Activated T-helper 2 cell treated with anti-CD3 and anti-CD28 coated beads, Interferon-gamma antibody, Interleukin-2, Interleukin-4, amounts not matched to agents 10 μg/mL and 5 μg/mL and 100 μg/mL, durations not matched to agents 14 hours and 24 hours and 36 hours (primary cell): ENCODE measurements at regions not wholly inside any gene's neighbourhood (a gene's known extent, or its start where the extent isn't known, plus 50 kb on each side); places are given as distances from the start of the nearest gene placed in this dataset.

Experiments
- DNase-seq: peaks from one replicate; pipeline ENCODE4 v3.0.0; 2021; ENCODE audit warnings: low spot score
- H3K27ac Mint-ChIP-seq: one replicate; pipeline ENCODE4 v1.8.0; 2021; ENCODE audit warnings: mixed read lengths
- H3K27me3 Mint-ChIP-seq: one replicate; pipeline ENCODE4 v1.8.0; 2021; ENCODE audit warnings: low read depth, mixed read lengths
- H3K36me3 Mint-ChIP-seq: one replicate; pipeline ENCODE4 v1.8.0; 2021; ENCODE audit warnings: low read depth, mixed read lengths
- H3K4me1 Mint-ChIP-seq: one replicate; pipeline ENCODE4 v1.8.0; 2021; ENCODE audit warnings: low read depth, mixed read lengths
- H3K4me3 Mint-ChIP-seq: one replicate; pipeline ENCODE4 v1.8.0; 2021; ENCODE audit warnings: low read depth, mild to moderate bottlenecking, moderate library complexity, mixed read lengths
- H3K9me3 Mint-ChIP-seq: one replicate; pipeline ENCODE4 v1.8.0; 2021; ENCODE audit warnings: mixed read lengths
- intact Hi-C: fragments of 100-400 bp; cut with micrococcal nuclease; formaldehyde crosslinking; loops from one replicate; pipeline ENCODE4 v1.15.1; 2023

GRCh38 chr5:88666761-88667495 is 216.1 kb downstream of the MEF2C start:
- intact Hi-C loops, result loop anchor here (1.0 to 10.0 kb wide), 4 partner anchors 8 to 526 kb away; partner anchors contain the start of gene TMEM161B
- DNase-seq, result no peak

GRCh38 chr5:88665750-88666215 is 217.2 kb downstream of the MEF2C start:
- intact Hi-C loops, result loop anchor here (1.0 to 10.0 kb wide), 4 partner anchors 10 to 525 kb away; partner anchors contain the start of gene TMEM161B
- Mint-ChIP-seq H3K9me3 (no peaks in the 10 kb centered on the region), H3K27ac (no peak overlapping the region), H3K27me3 (peaks cover 83% of the 10 kb centered on the region), H3K4me3 (peak overlapping the region; percentile 57), H3K4me1 (peaks cover 34% of the 10 kb centered on the region), H3K36me3 (no peaks in the 10 kb centered on the region)
- DNase-seq, result no peak

More at GRCh38 chr5:88666761-88667495, 216.1 kb downstream of the MEF2C start:
- H3K4me1 Mint-ChIP-seq, result peaks cover 28% of the 10 kb centered on the region
- peaks cover 80% of the 10 kb centered on the region for H3K27me3 Mint-ChIP-seq
- no peaks in the 10 kb centered on the region for H3K9me3 Mint-ChIP-seq
- no peak overlapping the region for H3K27ac Mint-ChIP-seq
- H3K4me3 Mint-ChIP-seq, result peak overlapping the region; percentile 78
- H3K36me3 Mint-ChIP-seq, result no peaks in the 10 kb centered on the region

GRCh38 chr5:88664645-88665044 is 218.3 kb downstream of the MEF2C start:
- H3K36me3 Mint-ChIP-seq, result peaks cover 3% of the 10 kb centered on the region
- peaks cover 39% of the 10 kb centered on the region for H3K4me1 Mint-ChIP-seq
- no peaks in the 10 kb centered on the region for H3K9me3 Mint-ChIP-seq
- H3K27me3 Mint-ChIP-seq, result peaks cover 79% of the 10 kb centered on the region
- intact Hi-C loops, result loop anchor here (10.0 kb wide), 1 partner anchor 400 kb away; the partner anchor contains the start of gene TMEM161B
- no peak overlapping the region for H3K27ac Mint-ChIP-seq
- no peak for DNase-seq
- H3K4me3 Mint-ChIP-seq, result no peak overlapping the region

- H3K4me3 Mint-ChIP-seq, result no peak overlapping the region
- intact Hi-C loops, result loop anchor here (10.0 kb wide), 1 partner anchor 399 kb away; the partner anchor contains the start of gene TMEM161B
- H3K27ac Mint-ChIP-seq, result no peak overlapping the region
- peaks cover 3% of the 10 kb centered on the region for H3K36me3 Mint-ChIP-seq
- H3K9me3 Mint-ChIP-seq, result no peaks in the 10 kb centered on the region
- peaks cover 39% of the 10 kb centered on the region for H3K4me1 Mint-ChIP-seq
- peaks cover 75% of the 10 kb centered on the region for H3K27me3 Mint-ChIP-seq
- DNase-seq, result no peak
Measured at GRCh38 chr5:88663793-88664216, 219.2 kb downstream of the MEF2C start.

GRCh38 chr5:88662846-88663245 is 220.1 kb downstream of the MEF2C start:
- no peak overlapping the region for H3K4me3 Mint-ChIP-seq
- H3K27me3 Mint-ChIP-seq, result peaks cover 71% of the 10 kb centered on the region
- intact Hi-C loops, result loop anchor here (10.0 kb wide), 1 partner anchor 398 kb away; the partner anchor contains the start of gene TMEM161B
- no peak for DNase-seq
- no peaks in the 10 kb centered on the region for H3K9me3 Mint-ChIP-seq
- no peak overlapping the region for H3K27ac Mint-ChIP-seq
- peaks cover 3% of the 10 kb centered on the region for H3K36me3 Mint-ChIP-seq
- peaks cover 37% of the 10 kb centered on the region for H3K4me1 Mint-ChIP-seq

- Mint-ChIP-seq H3K9me3 (no peaks in the 10 kb centered on the region), H3K4me1 (peaks cover 27% of the 10 kb centered on the region), H3K36me3 (peaks cover 3% of the 10 kb centered on the region), H3K27me3 (peaks cover 61% of the 10 kb centered on the region), H3K27ac (no peak overlapping the region), H3K4me3 (peak overlapping the region; percentile 70)
- intact Hi-C loops, result loop anchor here (1.0 to 10.0 kb wide), 3 partner anchors 13 to 397 kb away; partner anchors contain the start of gene TMEM161B
- DNase-seq, result no peak
Measured at GRCh38 chr5:88661806-88662207, 221.2 kb downstream of the MEF2C start.

- no peak overlapping the region for H3K27ac Mint-ChIP-seq
- intact Hi-C loops, result loop anchor here (1.0 to 10.0 kb wide), 3 partner anchors 14 to 396 kb away; partner anchors contain the start of gene TMEM161B
Measured at GRCh38 chr5:88660947-88661805, 221.8 kb downstream of the MEF2C start.

GRCh38 chr5:88660264-88660946 is 222.6 kb downstream of the MEF2C start:
- no peak for DNase-seq
- H3K4me1 Mint-ChIP-seq, result peaks cover 15% of the 10 kb centered on the region
- peak overlapping the region; percentile 52 for H3K4me3 Mint-ChIP-seq
- H3K27ac Mint-ChIP-seq, result no peak overlapping the region
- intact Hi-C loops, result loop anchor here (2.0 to 10.0 kb wide), 2 partner anchors 14 to 396 kb away; partner anchors contain the start of gene TMEM161B
- H3K9me3 Mint-ChIP-seq, result no peaks in the 10 kb centered on the region
- peaks cover 55% of the 10 kb centered on the region for H3K27me3 Mint-ChIP-seq
- peaks cover 3% of the 10 kb centered on the region for H3K36me3 Mint-ChIP-seq

More at GRCh38 chr5:88660947-88661805, 221.8 kb downstream of the MEF2C start:
- DNase-seq, result peak; percentile 43
- Mint-ChIP-seq H3K9me3 (no peaks in the 10 kb centered on the region), H3K36me3 (peaks cover 3% of the 10 kb centered on the region), H3K4me1 (peaks cover 21% of the 10 kb centered on the region), H3K4me3 (peak overlapping the region; percentile 70), H3K27me3 (peaks cover 60% of the 10 kb centered on the region)

- intact Hi-C loops, result loop anchor here (2.0 to 10.0 kb wide), 3 partner anchors 15 to 395 kb away; partner anchors contain the start of gene TMEM161B
Measured at GRCh38 chr5:88659529-88660263, 223.3 kb downstream of the MEF2C start.

GRCh38 chr5:88658886-88659285 is 224.1 kb downstream of the MEF2C start:
- Mint-ChIP-seq H3K27me3 (peaks cover 45% of the 10 kb centered on the region), H3K4me3 (no peak overlapping the region), H3K4me1 (peaks cover 12% of the 10 kb centered on the region), H3K36me3 (peaks cover 3% of the 10 kb centered on the region), H3K9me3 (no peaks in the 10 kb centered on the region), H3K27ac (no peak overlapping the region)
- intact Hi-C loops, result loop anchor here (5.0 kb wide), 1 partner anchor 33 kb away; no protein-coding TSS in a partner anchor
- no peak for DNase-seq

More at GRCh38 chr5:88659529-88660263, 223.3 kb downstream of the MEF2C start:
- Mint-ChIP-seq H3K27me3 (peaks cover 52% of the 10 kb centered on the region), H3K4me1 (peaks cover 13% of the 10 kb centered on the region), H3K9me3 (no peaks in the 10 kb centered on the region), H3K36me3 (peaks cover 3% of the 10 kb centered on the region), H3K27ac (no peak overlapping the region), H3K4me3 (peak overlapping the region; percentile 52)
- DNase-seq, result no peak
